ENCODE measurements at regions not wholly inside any gene's neighbourhood (a gene's known extent, or its start where the extent isn't known, plus 50 kb on each side); places are given as distances from the start of the nearest gene placed in this dataset.

GRCh38 chr21:38621132-38621531 is 122.9 kb upstream of the ERG start:
- intact Hi-C loops (cut with micrococcal nuclease) (no loop called here), dilution Hi-C loops (cut with MboI; ENCODE audit: extremely low pct_ligation_motif_present, low sequenced_read_pairs) (no loop called here)
- CTCF ChIA-PET, result no interaction called here
- Histone ChIP-seq H3K79me2 (ENCODE audit: control insufficient read depth, insufficient read depth, low read length) (no peaks in the 10 kb centered on the region), H4K20me1 (replicated peaks; ENCODE audit: control insufficient read depth, extremely low read depth, insufficient read depth, low read length) (no peaks in the 10 kb centered on the region), H3K9me3 (replicated peaks; ENCODE audit: control insufficient read depth, insufficient read depth, low read length) (no peaks in the 10 kb centered on the region), H3K9me1 (replicated peaks; ENCODE audit: control insufficient read depth, extremely low read depth, insufficient read depth, low read length) (no peaks in the 10 kb centered on the region), H3K4me1 (ENCODE audit: control insufficient read depth, extremely low read depth, insufficient read depth, low read length) (no peaks in the 10 kb centered on the region), H2AFZ (ENCODE audit: low read depth, low read length) (no peak overlapping the region), H3K9ac (replicated peaks; ENCODE audit: extremely low read depth, insufficient read depth, low read length) (no peak overlapping the region), H3K4me3 (replicated peaks in 1 of 3; ENCODE audit: insufficient read depth in 1 of 3, low read depth in 1 of 3, low read length in 3 of 3) (no peak overlapping the region), H3K36me3 (ENCODE audit: control insufficient read depth in 2 of 2, extremely low read depth in 1 of 2, insufficient read depth in 2 of 2, low read length in 2 of 2) (no peaks in the 10 kb centered on the region), H3K4me2 (ENCODE audit: insufficient read depth, low read length) (no peak overlapping the region), H3K27ac (ENCODE audit: insufficient read depth, low read depth, low read length) (no peak overlapping the region), H3K27me3 (ENCODE audit: control insufficient read depth in 2 of 2, insufficient read depth in 2 of 2, low read length in 2 of 2) (peaks cover 0 to 1% of the 10 kb centered on the region in 2 experiments)
- no TSS peak for BruUV-seq (replicated peaks)
- TF ChIP-seq MYC (IDR thresholded peaks at IDR 0.05; ENCODE audit: low read depth, low read length) (no peak), EZH2 (IDR thresholded peaks at IDR 0.05; ENCODE audit: borderline replicate concordance, low read depth, low read length, severe bottlenecking) (no peak), POLR2AphosphoS5 (IDR thresholded peaks at IDR 0.05; ENCODE audit: insufficient read depth, low read depth, low read length) (no peak), POLR2A (IDR thresholded peaks at IDR 0.05; ENCODE audit: low read depth, low read length) (no peak), JUN (IDR thresholded peaks at IDR 0.05; ENCODE audit: borderline replicate concordance, insufficient read depth, insufficient read length, low read depth) (no peak), CTCF (IDR thresholded peaks at IDR 0.05; ENCODE audit: extremely low read depth in 1 of 2, insufficient read depth in 1 of 2, low read depth in 1 of 2, low read length in 2 of 2) (no peak), FOS (IDR thresholded peaks at IDR 0.05; ENCODE audit: borderline replicate concordance, insufficient read depth, low read length) (no peak), MAX (IDR thresholded peaks at IDR 0.05; ENCODE audit: insufficient read depth, insufficient read length) (no peak), GATA2 (IDR thresholded peaks at IDR 0.05; ENCODE audit: insufficient read depth, insufficient read length, low read depth, low read length) (no peak)
- POLR2A ChIA-PET, result no interaction called here
- no peak for DNase-seq (ENCODE audit: low read depth, low spot score)
- no peak for FAIRE-seq

Measured in endothelial cell of umbilical vein (primary cell).